Spinal cord (tissue), 9 donors: ENCODE measurements at regions not wholly inside any gene's neighbourhood (a gene's known extent, or its start where the extent isn't known, plus 50 kb on each side); places are given as distances from the start of the nearest gene placed in this dataset.
"Not testable (repeated sequence)": the region's sequence is repeated elsewhere in the genome, so short reads cannot be mapped to it uniquely, and the experiment has no call there.

Experiments used
- DNase-seq, 6 donors: peaks; one replicate each; pipeline versions ENCODE4 v3.0.0 to v3.0.0-alpha.2; 2013 to 2015; ENCODE audit warnings: low spot score in 6 of 6, low read depth in 4 of 6
- H3K27ac ChIP-seq: one replicate; pipeline ENCODE4 v1.5.1; 2013; ENCODE audit warnings: low read depth, low read length, control low read depth
- H3K27me3 ChIP-seq: one replicate; pipeline ENCODE4 v1.6.1; 2013; ENCODE audit warnings: low read length; ENCODE audit not compliant: control insufficient read depth, insufficient read depth
- H3K36me3 ChIP-seq: one replicate; pipeline ENCODE4 v1.6.1; 2013; ENCODE audit warnings: low read length; ENCODE audit not compliant: control insufficient read depth, insufficient read depth
- H3K4me1 ChIP-seq: one replicate; pipeline ENCODE4 v1.6.1; 2013; ENCODE audit warnings: low read length; ENCODE audit not compliant: control insufficient read depth, insufficient read depth
- H3K4me3 ChIP-seq: one replicate; pipeline ENCODE4 v1.5.1; 2013; ENCODE audit warnings: low read depth, low read length, control low read depth
- H3K9me3 ChIP-seq: one replicate; pipeline ENCODE4 v1.6.1; 2013; ENCODE audit warnings: low read length; ENCODE audit not compliant: control insufficient read depth, insufficient read depth
- WGBS: methylation state at CpG from one replicate; pipeline ENCODE4 v1.1.5; 2013; ENCODE audit warnings: missing lambda C conversion rate; ENCODE audit not compliant: insufficient coverage; 5-methylcytosine and 5-hydroxymethylcytosine counted together
- donor health status: healthy.

GRCh38 chr5:97234380-97234779, 51.3 kb upstream of the RIOK2 start:
- not testable (repeated sequence) for H3K4me3 ChIP-seq, H3K27ac ChIP-seq, H3K27me3 ChIP-seq, H3K9me3 ChIP-seq, H3K4me1 ChIP-seq, DNase-seq, H3K36me3 ChIP-seq
- no CpG with 5 or more reads among the region's 1 CpG for WGBS

GRCh38 chr5:97242341-97242740, 59.3 kb upstream of the RIOK2 start:
- H3K9me3 ChIP-seq, result no peaks in the 10 kb centered on the region
- no peaks in the 10 kb centered on the region for H3K27me3 ChIP-seq
- no peak overlapping the region for H3K27ac ChIP-seq
- peak in 1 of 6 donors; percentile 3 for DNase-seq
- H3K4me1 ChIP-seq, result no peaks in the 10 kb centered on the region
- H3K36me3 ChIP-seq, result no peaks in the 10 kb centered on the region
- WGBS, result no CpG with 5 or more reads among the region's 3 CpGs
- H3K4me3 ChIP-seq, result no peak overlapping the region

- Histone ChIP-seq H3K36me3 (no peaks in the 10 kb centered on the region), H3K27ac (no peak overlapping the region), H3K27me3 (no peaks in the 10 kb centered on the region), H3K4me3 (no peak overlapping the region), H3K4me1 (no peaks in the 10 kb centered on the region), H3K9me3 (no peaks in the 10 kb centered on the region)
- WGBS, result no CpG with 5 or more reads among the region's 2 CpGs
- DNase-seq, result peak in 2 of 6 donors; percentile 15 to 63
Observed at GRCh38 chr5:97243353-97243752, 60.3 kb upstream of the RIOK2 start.

GRCh38 chr5:97245386-97245785, 62.3 kb upstream of the RIOK2 start:
- DNase-seq, result peak in 2 of 6 donors; percentile 2 to 9

GRCh38 chr5:97250113-97250512, 67.1 kb upstream of the RIOK2 start:
- Histone ChIP-seq H3K27ac (no peak overlapping the region), H3K4me3 (no peak overlapping the region), H3K9me3 (no peaks in the 10 kb centered on the region), H3K36me3 (no peaks in the 10 kb centered on the region), H3K4me1 (no peaks in the 10 kb centered on the region), H3K27me3 (no peaks in the 10 kb centered on the region)
- DNase-seq, result no peak

More at GRCh38 chr5:97245386-97245785, 62.3 kb upstream of the RIOK2 start:
- WGBS, result 29% methylated on average over 6 of the region's 9 CpGs
- H3K4me1 ChIP-seq, result no peaks in the 10 kb centered on the region
- H3K4me3 ChIP-seq, result no peak overlapping the region
- H3K36me3 ChIP-seq, result no peaks in the 10 kb centered on the region
- H3K27ac ChIP-seq, result no peak overlapping the region
- no peaks in the 10 kb centered on the region for H3K9me3 ChIP-seq
- H3K27me3 ChIP-seq, result no peaks in the 10 kb centered on the region

GRCh38 chr5:97266076-97266475, 83.0 kb upstream of the RIOK2 start:
- no peaks in the 10 kb centered on the region for H3K27me3 ChIP-seq
- no peaks in the 10 kb centered on the region for H3K36me3 ChIP-seq
- H3K27ac ChIP-seq, result no peak overlapping the region
- H3K9me3 ChIP-seq, result no peaks in the 10 kb centered on the region
- no peak for DNase-seq
- no peaks in the 10 kb centered on the region for H3K4me1 ChIP-seq
- H3K4me3 ChIP-seq, result no peak overlapping the region

- Histone ChIP-seq H3K4me3 (no peak overlapping the region), H3K9me3 (no peaks in the 10 kb centered on the region), H3K36me3 (no peaks in the 10 kb centered on the region), H3K4me1 (no peaks in the 10 kb centered on the region), H3K27me3 (no peaks in the 10 kb centered on the region), H3K27ac (no peak overlapping the region)
- WGBS, result no CpG with 5 or more reads among the region's 5 CpGs
- DNase-seq, result peak in 1 of 6 donors; percentile 72
Observed at GRCh38 chr5:97266576-97266975, 83.5 kb upstream of the RIOK2 start.

- Histone ChIP-seq H3K4me3 (no peak overlapping the region), H3K9me3 (peaks cover 2% of the 10 kb centered on the region), H3K27ac (no peak overlapping the region), H3K4me1 (no peaks in the 10 kb centered on the region), H3K36me3 (no peaks in the 10 kb centered on the region), H3K27me3 (no peaks in the 10 kb centered on the region)
- 14% methylated on average over 2 of the region's 3 CpGs for WGBS
- peak in 1 of 6 donors; percentile 11 for DNase-seq
Observed at GRCh38 chr5:97267767-97268166, 84.7 kb upstream of the RIOK2 start.

GRCh38 chr5:97276474-97277120, 93.5 kb upstream of the RIOK2 start:
- no peak overlapping the region for H3K4me3 ChIP-seq
- H3K9me3 ChIP-seq, result peaks cover 2% of the 10 kb centered on the region
- H3K27ac ChIP-seq, result no peak overlapping the region
- no peaks in the 10 kb centered on the region for H3K27me3 ChIP-seq
- DNase-seq, result no peak
- no CpG with 5 or more reads among the region's 3 CpGs for WGBS
- H3K4me1 ChIP-seq, result no peaks in the 10 kb centered on the region
- no peaks in the 10 kb centered on the region for H3K36me3 ChIP-seq

GRCh38 chr5:97281257-97281656, 98.2 kb upstream of the RIOK2 start:
- WGBS, result 100% methylated on average over 5 of the region's 7 CpGs
- Histone ChIP-seq H3K4me1 (no peaks in the 10 kb centered on the region), H3K27ac (no peak overlapping the region), H3K4me3 (no peak overlapping the region), H3K9me3 (no peaks in the 10 kb centered on the region), H3K36me3 (no peaks in the 10 kb centered on the region), H3K27me3 (no peaks in the 10 kb centered on the region)
- no peak for DNase-seq
